ENCODE measurements at regions not wholly inside any gene's neighbourhood (a gene's known extent, or its start where the extent isn't known, plus 50 kb on each side); places are given as distances from the start of the nearest gene placed in this dataset.
"Not testable (repeated sequence)": the region's sequence is repeated elsewhere in the genome, so short reads cannot be mapped to it uniquely, and the experiment has no call there.

DNA sequence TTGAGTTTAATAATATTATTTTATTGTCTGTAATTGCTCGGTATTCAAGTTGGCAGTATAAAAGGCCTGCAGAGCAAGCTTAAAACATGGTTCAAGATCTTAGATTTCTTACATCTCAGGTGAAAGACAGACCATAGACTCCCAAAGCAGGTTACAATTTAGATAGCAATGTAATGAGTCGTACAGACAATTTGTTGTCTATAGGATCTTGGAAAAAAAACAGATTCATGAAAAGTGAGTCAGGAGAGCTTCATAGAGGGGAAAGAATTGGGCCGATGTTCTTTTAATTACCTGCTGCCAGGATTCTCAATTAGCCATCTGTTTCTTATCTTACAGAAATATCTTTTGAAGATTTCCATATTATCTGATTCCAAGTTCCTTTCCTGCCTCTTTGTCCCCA, 111.5 kb upstream of the IKBKE start:
- not testable (repeated sequence) for H3K4me3 ChIP-seq (replicated peaks in 1 of 4; ENCODE audit: control extremely low read depth in 1 of 4, insufficient read depth in 1 of 4, low read depth in 3 of 4, low read length in 4 of 4); H3K27me3 ChIP-seq (ENCODE audit: control insufficient read depth, insufficient read depth, low read length); H3K9me3 ChIP-seq (ENCODE audit: control insufficient read depth, insufficient read depth, low read depth, low read length); H2AFZ ChIP-seq (ENCODE audit: low read length); H3K36me3 ChIP-seq (ENCODE audit: control insufficient read depth, insufficient read depth, low read length); H3K9ac ChIP-seq (ENCODE audit: insufficient read depth, low read length); H3K4me2 ChIP-seq (ENCODE audit: extremely low read depth, insufficient read depth, low read length); H3K27ac ChIP-seq (ENCODE audit: insufficient read depth, low read length); H3K79me2 ChIP-seq (ENCODE audit: control insufficient read depth, insufficient read depth, low read length); DNase-seq (ENCODE audit: low read depth in 2 of 2); H3K4me1 ChIP-seq (ENCODE audit: control insufficient read depth, extremely low read depth, insufficient read depth, low read length); H4K20me1 ChIP-seq (ENCODE audit: control insufficient read depth, extremely low read depth, insufficient read depth, low read length)

DNA sequence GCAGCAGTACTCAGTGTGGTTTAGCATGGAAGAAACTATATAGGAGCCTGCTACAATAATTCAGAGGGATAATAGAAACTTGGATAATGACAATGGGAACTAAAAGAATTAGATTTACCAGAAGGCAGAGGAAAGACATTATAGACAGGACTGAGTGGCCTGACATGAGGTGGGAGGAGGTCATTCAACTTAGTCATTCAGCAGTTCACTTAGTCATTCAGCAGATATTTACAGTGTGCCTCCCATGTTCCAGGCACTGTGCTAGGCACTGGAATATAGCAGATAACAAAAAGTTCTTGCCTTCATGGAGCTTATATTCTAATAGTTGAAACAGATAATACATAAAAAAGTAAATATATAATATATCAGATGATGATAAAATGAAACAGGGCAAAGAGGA, 110.9 kb upstream of the IKBKE start:
- not testable (repeated sequence) for H3K9ac ChIP-seq (ENCODE audit: insufficient read depth, low read length); H3K4me3 ChIP-seq (replicated peaks in 1 of 4; ENCODE audit: control extremely low read depth in 1 of 4, insufficient read depth in 1 of 4, low read depth in 3 of 4, low read length in 4 of 4); H3K36me3 ChIP-seq (ENCODE audit: control insufficient read depth, insufficient read depth, low read length); H3K79me2 ChIP-seq (ENCODE audit: control insufficient read depth, insufficient read depth, low read length); H2AFZ ChIP-seq (ENCODE audit: low read length); DNase-seq (ENCODE audit: low read depth in 2 of 2); H3K27ac ChIP-seq (ENCODE audit: insufficient read depth, low read length); H3K9me3 ChIP-seq (ENCODE audit: control insufficient read depth, insufficient read depth, low read depth, low read length); H3K4me2 ChIP-seq (ENCODE audit: extremely low read depth, insufficient read depth, low read length); H3K27me3 ChIP-seq (ENCODE audit: control insufficient read depth, insufficient read depth, low read length); H4K20me1 ChIP-seq (ENCODE audit: control insufficient read depth, extremely low read depth, insufficient read depth, low read length); H3K4me1 ChIP-seq (ENCODE audit: control insufficient read depth, extremely low read depth, insufficient read depth, low read length)

DNA sequence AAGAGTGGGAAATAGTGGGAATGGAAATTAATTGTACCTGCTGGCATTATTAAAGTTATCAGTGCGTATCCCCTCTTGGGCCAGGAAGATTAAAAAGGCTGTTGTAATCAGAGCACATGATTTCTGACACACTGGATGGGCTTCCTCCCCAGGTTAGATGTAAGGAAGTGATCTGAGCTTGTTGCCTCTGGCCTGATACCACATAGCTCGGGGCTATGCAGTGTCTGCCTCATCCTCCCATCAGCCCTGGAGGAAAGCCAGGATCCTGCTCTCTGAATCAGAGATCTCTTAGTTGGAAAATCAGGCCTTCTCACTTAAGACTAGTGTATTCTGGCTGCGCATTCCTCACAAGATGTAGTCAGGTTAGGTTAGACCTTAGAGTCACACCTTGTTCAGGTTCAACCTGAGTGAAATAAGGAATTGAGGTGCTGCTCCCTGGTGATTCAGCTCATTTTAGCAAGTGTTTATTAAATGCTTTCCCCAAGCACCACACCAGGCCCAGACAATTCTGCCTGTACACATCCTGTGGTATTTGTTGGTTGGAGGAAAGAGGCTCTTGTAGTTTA, 108.2 kb upstream of the IKBKE start:
- not testable (repeated sequence) for H3K9me3 ChIP-seq (ENCODE audit: control insufficient read depth, insufficient read depth, low read depth, low read length); H2AFZ ChIP-seq (ENCODE audit: low read length); H3K9ac ChIP-seq (ENCODE audit: insufficient read depth, low read length); H3K4me2 ChIP-seq (ENCODE audit: extremely low read depth, insufficient read depth, low read length); H3K4me1 ChIP-seq (ENCODE audit: control insufficient read depth, extremely low read depth, insufficient read depth, low read length); H3K79me2 ChIP-seq (ENCODE audit: control insufficient read depth, insufficient read depth, low read length); H3K36me3 ChIP-seq (ENCODE audit: control insufficient read depth, insufficient read depth, low read length); H3K27ac ChIP-seq (ENCODE audit: insufficient read depth, low read length); H3K4me3 ChIP-seq (replicated peaks in 1 of 4; ENCODE audit: control extremely low read depth in 1 of 4, insufficient read depth in 1 of 4, low read depth in 3 of 4, low read length in 4 of 4); DNase-seq (ENCODE audit: low read depth in 2 of 2); H3K27me3 ChIP-seq (ENCODE audit: control insufficient read depth, insufficient read depth, low read length); H4K20me1 ChIP-seq (ENCODE audit: control insufficient read depth, extremely low read depth, insufficient read depth, low read length)

DNA sequence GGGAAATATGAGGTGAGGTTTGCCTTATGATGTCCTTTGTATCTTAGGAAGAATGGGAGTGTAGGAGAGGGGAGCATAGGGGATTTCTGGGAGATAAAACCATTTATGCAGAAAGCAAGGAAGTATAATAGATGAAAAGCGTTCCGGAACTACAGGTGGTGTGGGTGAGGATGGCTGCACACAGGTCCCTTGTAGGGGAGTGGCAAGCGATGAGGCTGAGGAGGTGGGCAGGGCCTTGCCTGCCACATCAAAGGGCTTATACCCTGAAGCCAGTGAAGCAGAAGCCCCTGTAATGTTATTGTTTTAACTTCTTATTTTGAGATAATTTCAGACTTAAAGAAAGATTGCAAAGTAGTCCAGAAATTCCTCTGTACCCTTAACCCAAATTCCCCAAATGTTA, 107.3 kb upstream of the IKBKE start:
- not testable (repeated sequence) for H3K9ac ChIP-seq (ENCODE audit: insufficient read depth, low read length); H2AFZ ChIP-seq (ENCODE audit: low read length); H3K27ac ChIP-seq (ENCODE audit: insufficient read depth, low read length); H3K9me3 ChIP-seq (ENCODE audit: control insufficient read depth, insufficient read depth, low read depth, low read length); DNase-seq (ENCODE audit: low read depth in 2 of 2); H3K27me3 ChIP-seq (ENCODE audit: control insufficient read depth, insufficient read depth, low read length); H3K4me2 ChIP-seq (ENCODE audit: extremely low read depth, insufficient read depth, low read length); H3K4me3 ChIP-seq (replicated peaks in 1 of 4; ENCODE audit: control extremely low read depth in 1 of 4, insufficient read depth in 1 of 4, low read depth in 3 of 4, low read length in 4 of 4); H3K79me2 ChIP-seq (ENCODE audit: control insufficient read depth, insufficient read depth, low read length); H3K4me1 ChIP-seq (ENCODE audit: control insufficient read depth, extremely low read depth, insufficient read depth, low read length); H4K20me1 ChIP-seq (ENCODE audit: control insufficient read depth, extremely low read depth, insufficient read depth, low read length); H3K36me3 ChIP-seq (ENCODE audit: control insufficient read depth, insufficient read depth, low read length)

DNA sequence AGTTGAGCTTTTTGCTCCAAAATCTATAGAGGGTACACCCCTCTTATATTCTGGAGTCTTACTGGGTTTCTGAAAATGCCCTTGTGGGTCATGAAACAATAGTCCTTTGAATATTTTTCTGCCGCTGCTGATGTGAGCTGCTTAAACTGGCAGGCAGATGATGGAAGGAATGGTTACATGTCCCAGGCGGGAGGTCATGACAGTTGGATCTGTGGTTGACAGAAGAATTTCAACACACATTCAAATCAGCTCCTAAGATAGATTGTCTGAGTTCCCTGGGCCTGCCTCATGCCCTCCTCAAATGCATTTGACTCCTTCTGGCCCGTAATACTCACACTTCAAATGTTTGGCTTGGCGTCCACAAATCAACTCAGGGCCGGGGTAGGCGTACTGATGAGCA, 105.0 kb upstream of the IKBKE start:
- not testable (repeated sequence) for H3K4me1 ChIP-seq (ENCODE audit: control insufficient read depth, extremely low read depth, insufficient read depth, low read length); H3K27ac ChIP-seq (ENCODE audit: insufficient read depth, low read length); H3K9ac ChIP-seq (ENCODE audit: insufficient read depth, low read length); H3K4me2 ChIP-seq (ENCODE audit: extremely low read depth, insufficient read depth, low read length); H2AFZ ChIP-seq (ENCODE audit: low read length); H3K36me3 ChIP-seq (ENCODE audit: control insufficient read depth, insufficient read depth, low read length); H4K20me1 ChIP-seq (ENCODE audit: control insufficient read depth, extremely low read depth, insufficient read depth, low read length); H3K79me2 ChIP-seq (ENCODE audit: control insufficient read depth, insufficient read depth, low read length); H3K27me3 ChIP-seq (ENCODE audit: control insufficient read depth, insufficient read depth, low read length); H3K9me3 ChIP-seq (ENCODE audit: control insufficient read depth, insufficient read depth, low read depth, low read length); H3K4me3 ChIP-seq (replicated peaks in 1 of 4; ENCODE audit: control extremely low read depth in 1 of 4, insufficient read depth in 1 of 4, low read depth in 3 of 4, low read length in 4 of 4)
- DNase-seq (ENCODE audit: low read depth in 2 of 2): peak; percentile 17 to 44

DNA sequence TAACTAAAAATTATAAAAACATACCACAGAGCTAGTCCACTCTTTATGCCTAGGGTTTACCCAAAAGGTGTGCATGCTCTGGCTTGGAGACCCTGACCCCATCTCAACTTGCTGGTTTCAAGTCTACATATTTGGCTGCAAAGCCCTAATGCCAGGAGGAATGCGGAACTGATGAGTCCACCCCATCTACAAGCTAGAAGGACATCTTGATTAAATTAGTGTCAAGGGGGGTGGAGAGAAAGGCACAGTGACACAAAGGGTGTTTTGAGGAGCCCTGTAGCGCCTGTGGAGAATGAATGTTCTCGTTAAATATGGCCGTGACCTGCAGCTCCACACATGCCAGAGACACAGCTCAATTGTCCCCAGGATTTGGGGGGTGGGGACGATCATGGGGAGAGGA, 104.1 kb upstream of the IKBKE start:
- not testable (repeated sequence) for H3K4me1 ChIP-seq (ENCODE audit: control insufficient read depth, extremely low read depth, insufficient read depth, low read length); H3K36me3 ChIP-seq (ENCODE audit: control insufficient read depth, insufficient read depth, low read length); H3K4me2 ChIP-seq (ENCODE audit: extremely low read depth, insufficient read depth, low read length); H3K27me3 ChIP-seq (ENCODE audit: control insufficient read depth, insufficient read depth, low read length); H4K20me1 ChIP-seq (ENCODE audit: control insufficient read depth, extremely low read depth, insufficient read depth, low read length); H2AFZ ChIP-seq (ENCODE audit: low read length); H3K79me2 ChIP-seq (ENCODE audit: control insufficient read depth, insufficient read depth, low read length); H3K9ac ChIP-seq (ENCODE audit: insufficient read depth, low read length); H3K27ac ChIP-seq (ENCODE audit: insufficient read depth, low read length); H3K4me3 ChIP-seq (replicated peaks in 1 of 4; ENCODE audit: control extremely low read depth in 1 of 4, insufficient read depth in 1 of 4, low read depth in 3 of 4, low read length in 4 of 4); H3K9me3 ChIP-seq (ENCODE audit: control insufficient read depth, insufficient read depth, low read depth, low read length)
- peak in 1 of 2 donors; percentile 41 for DNase-seq (ENCODE audit: low read depth in 2 of 2)

DNA sequence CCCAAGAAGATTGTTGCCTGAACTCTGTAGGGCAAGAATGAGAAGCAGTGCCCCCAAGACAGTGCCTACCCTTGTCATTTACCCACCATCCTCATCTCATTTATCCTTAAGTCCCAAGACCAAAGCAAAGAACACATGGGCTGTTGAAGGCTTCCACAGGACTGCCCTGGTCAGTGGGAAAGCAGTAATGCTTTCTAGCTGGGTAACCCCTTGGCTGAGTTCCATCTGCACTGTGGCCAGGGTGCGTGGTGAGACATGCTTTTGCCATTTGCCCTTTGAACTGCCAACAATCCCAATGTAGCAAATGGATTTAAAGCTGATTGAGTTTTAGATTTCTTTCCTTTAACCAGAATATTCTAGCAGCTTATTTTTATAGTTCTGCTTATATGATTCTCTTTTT, 103.5 kb upstream of the IKBKE start:
- H3K27ac ChIP-seq (ENCODE audit: insufficient read depth, low read length): not testable (repeated sequence)

More for the DNA sequence above, 103.5 kb upstream of the IKBKE start:
- not testable (repeated sequence) for H3K27me3 ChIP-seq (ENCODE audit: control insufficient read depth, insufficient read depth, low read length); H4K20me1 ChIP-seq (ENCODE audit: control insufficient read depth, extremely low read depth, insufficient read depth, low read length); DNase-seq (ENCODE audit: low read depth in 2 of 2); H3K4me1 ChIP-seq (ENCODE audit: control insufficient read depth, extremely low read depth, insufficient read depth, low read length); H3K4me2 ChIP-seq (ENCODE audit: extremely low read depth, insufficient read depth, low read length); H3K4me3 ChIP-seq (replicated peaks in 1 of 4; ENCODE audit: control extremely low read depth in 1 of 4, insufficient read depth in 1 of 4, low read depth in 3 of 4, low read length in 4 of 4); H2AFZ ChIP-seq (ENCODE audit: low read length); H3K9me3 ChIP-seq (ENCODE audit: control insufficient read depth, insufficient read depth, low read depth, low read length); H3K79me2 ChIP-seq (ENCODE audit: control insufficient read depth, insufficient read depth, low read length); H3K9ac ChIP-seq (ENCODE audit: insufficient read depth, low read length); H3K36me3 ChIP-seq (ENCODE audit: control insufficient read depth, insufficient read depth, low read length)
